ENCODE measurements at regions not wholly inside any gene's neighbourhood (a gene's known extent, or its start where the extent isn't known, plus 50 kb on each side); places are given as distances from the start of the nearest gene placed in this dataset.

DNA sequence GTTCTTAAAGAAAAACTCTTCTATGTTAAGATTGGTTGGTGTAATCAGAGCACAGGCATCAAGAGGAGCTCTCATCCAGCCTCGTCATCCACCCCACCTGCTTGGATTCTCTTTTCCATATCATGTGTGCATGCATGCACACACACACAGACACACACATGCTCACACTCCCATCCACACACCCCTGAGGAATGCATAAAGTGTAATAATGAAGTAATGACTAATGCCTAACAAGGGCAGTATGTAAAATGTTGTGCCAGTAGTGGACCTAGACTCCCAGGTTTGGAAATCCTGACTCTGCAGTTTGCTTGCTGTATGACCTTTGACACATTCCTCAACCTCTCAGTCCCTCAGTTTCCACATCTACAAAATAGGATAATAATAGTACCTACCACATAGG lies 280.0 kb upstream of the ANKRD55 start:
- no peak overlapping the region for H3K4me3 ChIP-seq (replicated peaks; ENCODE audit: insufficient read depth, low read length)
- H3K27ac ChIP-seq (replicated peaks), result no peak overlapping the region
- TF ChIP-seq, protein P1, sequence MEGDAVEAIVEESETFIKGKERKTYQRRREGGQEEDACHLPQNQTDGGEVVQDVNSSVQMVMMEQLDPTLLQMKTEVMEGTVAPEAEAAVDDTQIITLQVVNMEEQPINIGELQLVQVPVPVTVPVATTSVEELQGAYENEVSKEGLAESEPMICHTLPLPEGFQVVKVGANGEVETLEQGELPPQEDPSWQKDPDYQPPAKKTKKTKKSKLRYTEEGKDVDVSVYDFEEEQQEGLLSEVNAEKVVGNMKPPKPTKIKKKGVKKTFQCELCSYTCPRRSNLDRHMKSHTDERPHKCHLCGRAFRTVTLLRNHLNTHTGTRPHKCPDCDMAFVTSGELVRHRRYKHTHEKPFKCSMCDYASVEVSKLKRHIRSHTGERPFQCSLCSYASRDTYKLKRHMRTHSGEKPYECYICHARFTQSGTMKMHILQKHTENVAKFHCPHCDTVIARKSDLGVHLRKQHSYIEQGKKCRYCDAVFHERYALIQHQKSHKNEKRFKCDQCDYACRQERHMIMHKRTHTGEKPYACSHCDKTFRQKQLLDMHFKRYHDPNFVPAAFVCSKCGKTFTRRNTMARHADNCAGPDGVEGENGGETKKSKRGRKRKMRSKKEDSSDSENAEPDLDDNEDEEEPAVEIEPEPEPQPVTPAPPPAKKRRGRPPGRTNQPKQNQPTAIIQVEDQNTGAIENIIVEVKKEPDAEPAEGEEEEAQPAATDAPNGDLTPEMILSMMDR (IDR thresholded peaks at IDR 0.05; ENCODE audit: insufficient read depth, low read length), result no peak
- TF ChIP-seq, protein P2, sequence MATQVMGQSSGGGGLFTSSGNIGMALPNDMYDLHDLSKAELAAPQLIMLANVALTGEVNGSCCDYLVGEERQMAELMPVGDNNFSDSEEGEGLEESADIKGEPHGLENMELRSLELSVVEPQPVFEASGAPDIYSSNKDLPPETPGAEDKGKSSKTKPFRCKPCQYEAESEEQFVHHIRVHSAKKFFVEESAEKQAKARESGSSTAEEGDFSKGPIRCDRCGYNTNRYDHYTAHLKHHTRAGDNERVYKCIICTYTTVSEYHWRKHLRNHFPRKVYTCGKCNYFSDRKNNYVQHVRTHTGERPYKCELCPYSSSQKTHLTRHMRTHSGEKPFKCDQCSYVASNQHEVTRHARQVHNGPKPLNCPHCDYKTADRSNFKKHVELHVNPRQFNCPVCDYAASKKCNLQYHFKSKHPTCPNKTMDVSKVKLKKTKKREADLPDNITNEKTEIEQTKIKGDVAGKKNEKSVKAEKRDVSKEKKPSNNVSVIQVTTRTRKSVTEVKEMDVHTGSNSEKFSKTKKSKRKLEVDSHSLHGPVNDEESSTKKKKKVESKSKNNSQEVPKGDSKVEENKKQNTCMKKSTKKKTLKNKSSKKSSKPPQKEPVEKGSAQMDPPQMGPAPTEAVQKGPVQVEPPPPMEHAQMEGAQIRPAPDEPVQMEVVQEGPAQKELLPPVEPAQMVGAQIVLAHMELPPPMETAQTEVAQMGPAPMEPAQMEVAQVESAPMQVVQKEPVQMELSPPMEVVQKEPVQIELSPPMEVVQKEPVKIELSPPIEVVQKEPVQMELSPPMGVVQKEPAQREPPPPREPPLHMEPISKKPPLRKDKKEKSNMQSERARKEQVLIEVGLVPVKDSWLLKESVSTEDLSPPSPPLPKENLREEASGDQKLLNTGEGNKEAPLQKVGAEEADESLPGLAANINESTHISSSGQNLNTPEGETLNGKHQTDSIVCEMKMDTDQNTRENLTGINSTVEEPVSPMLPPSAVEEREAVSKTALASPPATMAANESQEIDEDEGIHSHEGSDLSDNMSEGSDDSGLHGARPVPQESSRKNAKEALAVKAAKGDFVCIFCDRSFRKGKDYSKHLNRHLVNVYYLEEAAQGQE (IDR thresholded peaks at IDR 0.05; ENCODE audit: insufficient replicate concordance, low read depth), result no peak
- TF ChIP-seq POLR2AphosphoS5 (IDR thresholded peaks at IDR 0.05; ENCODE audit: low read depth) (no peak), GABPA (IDR thresholded peaks at IDR 0.05; ENCODE audit: low read depth) (no peak), SPI1 (IDR thresholded peaks at IDR 0.05; ENCODE audit: borderline replicate concordance, low read depth) (no peak)
- no peak for DNase-seq (ENCODE audit: low read depth in 1 of 2, low spot score in 1 of 2)
- H3K27me3 ChIP-seq (ENCODE audit: insufficient read depth, poor library complexity, severe bottlenecking), result no peaks in the 10 kb centered on the region

DNA sequence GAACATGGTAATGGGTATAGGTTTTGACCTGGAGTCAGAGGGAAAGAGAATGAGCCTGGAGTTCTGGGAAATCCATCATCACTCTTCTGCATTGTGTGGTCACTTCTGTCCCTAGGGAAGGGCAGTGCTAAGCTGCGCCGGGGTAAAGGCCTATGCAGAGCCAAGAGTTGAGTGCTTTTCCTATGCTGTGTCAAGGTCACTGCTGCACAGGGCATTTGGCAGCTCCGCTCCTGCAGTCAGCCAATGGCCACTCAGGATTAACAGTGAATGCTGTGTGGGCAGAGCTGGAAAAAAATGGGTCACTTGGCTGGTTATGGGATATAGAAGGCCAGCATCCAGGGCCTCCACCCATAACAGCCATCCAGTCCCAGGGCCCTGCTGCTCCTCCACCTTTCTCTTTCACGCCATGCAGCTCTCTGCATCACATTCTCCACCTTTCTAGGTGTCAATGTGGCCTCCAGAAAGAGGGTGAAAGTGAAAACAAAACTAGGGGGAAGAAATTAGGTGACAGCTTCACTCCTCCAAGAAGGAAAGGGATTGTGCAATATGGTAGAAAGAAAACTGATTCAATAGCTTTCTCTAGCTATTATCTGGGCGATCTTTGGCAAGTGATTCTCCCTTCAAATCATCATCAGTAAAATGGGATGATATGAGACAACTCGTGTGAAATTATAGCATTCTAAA lies 279.3 kb upstream of the ANKRD55 start:
- H3K4me3 ChIP-seq (replicated peaks; ENCODE audit: insufficient read depth, low read length), result no peak overlapping the region
- TF ChIP-seq GABPA (IDR thresholded peaks at IDR 0.05; ENCODE audit: low read depth), result no peak
- no peak for TF ChIP-seq SPI1 (IDR thresholded peaks at IDR 0.05; ENCODE audit: borderline replicate concordance, low read depth)
- TF ChIP-seq, protein P2 (IDR thresholded peaks at IDR 0.05; ENCODE audit: insufficient replicate concordance, low read depth), result no peak
- no peak for TF ChIP-seq POLR2AphosphoS5 (IDR thresholded peaks at IDR 0.05; ENCODE audit: low read depth)
- TF ChIP-seq, protein P1 (IDR thresholded peaks at IDR 0.05; ENCODE audit: insufficient read depth, low read length), result no peak
- H3K27ac ChIP-seq (replicated peaks), result no peak overlapping the region
- DNase-seq (ENCODE audit: low read depth in 1 of 2, low spot score in 1 of 2), result no peak
- no peaks in the 10 kb centered on the region for H3K27me3 ChIP-seq (ENCODE audit: insufficient read depth, poor library complexity, severe bottlenecking)

DNA sequence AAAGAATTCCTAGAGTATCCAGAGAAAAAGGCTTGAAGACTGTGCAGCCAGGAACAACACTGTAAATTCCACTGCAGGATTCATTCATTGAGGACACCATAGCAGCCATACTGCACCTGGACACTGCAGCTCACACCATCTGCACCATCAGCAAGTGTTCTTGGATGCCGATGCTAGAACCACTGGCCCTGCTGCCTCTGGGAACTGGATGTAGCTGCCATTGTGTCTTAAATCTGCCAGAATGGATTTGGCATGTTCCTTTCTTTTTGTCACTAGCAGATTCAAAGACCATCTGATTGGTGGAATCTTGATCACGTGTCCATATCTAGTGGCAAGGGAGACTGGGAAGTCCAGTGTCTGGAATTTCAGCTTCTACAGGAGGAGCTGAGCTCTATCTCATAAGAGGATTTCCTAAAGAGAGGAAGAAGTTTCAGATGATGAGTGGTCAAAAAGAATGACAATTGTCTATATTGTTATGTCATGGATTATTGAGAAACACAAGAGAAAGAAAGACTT lies 278.3 kb upstream of the ANKRD55 start:
- TF ChIP-seq, protein P2 (IDR thresholded peaks at IDR 0.05; ENCODE audit: insufficient replicate concordance, low read depth), result no peak
- TF ChIP-seq POLR2AphosphoS5 (IDR thresholded peaks at IDR 0.05; ENCODE audit: low read depth), result no peak
- no peak for TF ChIP-seq GABPA (IDR thresholded peaks at IDR 0.05; ENCODE audit: low read depth)
- no peak for TF ChIP-seq SPI1 (IDR thresholded peaks at IDR 0.05; ENCODE audit: borderline replicate concordance, low read depth)
- TF ChIP-seq, protein P1 (IDR thresholded peaks at IDR 0.05; ENCODE audit: insufficient read depth, low read length), result no peak
- DNase-seq (ENCODE audit: low read depth in 1 of 2, low spot score in 1 of 2), result no peak
- H3K27me3 ChIP-seq (ENCODE audit: insufficient read depth, poor library complexity, severe bottlenecking), result no peaks in the 10 kb centered on the region
- no peak overlapping the region for H3K27ac ChIP-seq (replicated peaks)
- H3K4me3 ChIP-seq (replicated peaks; ENCODE audit: insufficient read depth, low read length), result no peak overlapping the region

Measured in HL-60 (cell line).